ENCODE measurements at regions not wholly inside any gene's neighbourhood (a gene's known extent, or its start where the extent isn't known, plus 50 kb on each side); places are given as distances from the start of the nearest gene placed in this dataset.

- no peak for DNase-seq (ENCODE audit: low read depth, low spot score)
Observed at GRCh38 chr12:114750917-114751316, 66.9 kb upstream of the TBX3 start.

GRCh38 chr12:114749065-114749464 is 65.1 kb upstream of the TBX3 start:
- no peak for DNase-seq (ENCODE audit: low read depth, low spot score)

- DNase-seq (ENCODE audit: low read depth, low spot score) = no peak
Observed at GRCh38 chr12:114747012-114747858, 63.3 kb upstream of the TBX3 start.

- no peak for DNase-seq (ENCODE audit: low read depth, low spot score)
Observed at GRCh38 chr12:114746297-114747011, 62.5 kb upstream of the TBX3 start.

GRCh38 chr12:114744691-114745090 is 60.7 kb upstream of the TBX3 start:
- DNase-seq (ENCODE audit: low read depth, low spot score) = no peak

GRCh38 chr12:114744285-114744684 is 60.3 kb upstream of the TBX3 start:
- no peak for DNase-seq (ENCODE audit: low read depth, low spot score)

GRCh38 chr12:114743799-114744198 is 59.8 kb upstream of the TBX3 start:
- no peak for DNase-seq (ENCODE audit: low read depth, low spot score)

- no peak for DNase-seq (ENCODE audit: low read depth, low spot score)
Observed at GRCh38 chr12:114743289-114743688, 59.3 kb upstream of the TBX3 start.

- peak; percentile 37 for DNase-seq (ENCODE audit: low read depth, low spot score)
Observed at GRCh38 chr12:114742363-114742762, 58.4 kb upstream of the TBX3 start.

- no peak for DNase-seq (ENCODE audit: low read depth, low spot score)
Observed at GRCh38 chr12:114741940-114742339, 58.0 kb upstream of the TBX3 start.

GRCh38 chr12:114740448-114740847 is 56.5 kb upstream of the TBX3 start:
- DNase-seq (ENCODE audit: low read depth, low spot score) = no peak

- DNase-seq (ENCODE audit: low read depth, low spot score) = no peak
Observed at GRCh38 chr12:114738460-114739184, 54.6 kb upstream of the TBX3 start.

- DNase-seq (ENCODE audit: low read depth, low spot score) = no peak
Observed at GRCh38 chr12:114735680-114736374, 51.9 kb upstream of the TBX3 start.

- no peak for DNase-seq (ENCODE audit: low read depth, low spot score)
Observed at GRCh38 chr12:114735011-114735410, 51.0 kb upstream of the TBX3 start.

- DNase-seq (ENCODE audit: low read depth, low spot score) = peak; percentile 51
Observed at GRCh38 chr12:114733919-114734318, 49.9 kb upstream of the TBX3 start.
